Left ventricle myocardium inferior (tissue), 1 donor: ENCODE measurements at regions not wholly inside any gene's neighbourhood (a gene's known extent, or its start where the extent isn't known, plus 50 kb on each side); places are given as distances from the start of the nearest gene placed in this dataset.

Source experiments
- DNase-seq: peaks from one replicate; pipeline ENCODE4 v3.0.0-alpha.2; 2020
- H3K27ac ChIP-seq: fragments of 200-600 bp; replicated peaks from 2 replicates; pipeline ENCODE4 v1.8.0; 2021
- H3K27me3 ChIP-seq: fragments of 200-600 bp; 2 replicates; pipeline ENCODE4 v1.8.0; 2021; ENCODE audit warnings: low read depth
- H3K36me3 ChIP-seq: fragments of 200-600 bp; 2 replicates; pipeline ENCODE4 v1.8.0; 2021
- H3K4me1 ChIP-seq: fragments of 200-600 bp; 2 replicates; pipeline ENCODE4 v1.8.0; 2021
- H3K4me3 ChIP-seq: fragments of 200-600 bp; 2 replicates; pipeline ENCODE4 v1.8.0; 2021; ENCODE audit warnings: mild to moderate bottlenecking, moderate library complexity
- H3K9me3 ChIP-seq: fragments of 200-600 bp; replicated peaks from 2 replicates; pipeline ENCODE4 v1.8.0; 2021
- intact Hi-C: fragments of 100-400 bp; cut with micrococcal nuclease; formaldehyde crosslinking; loops from one replicate; pipeline ENCODE4 v1.11.0; 2022
- TF ChIP-seq, protein P1 (sequence below): fragments of 200-600 bp; IDR thresholded peaks from 2 replicates; pipeline ENCODE4 v1.8.0; 2021; ENCODE audit warnings: antibody characterized with exemption, mild to moderate bottlenecking, borderline replicate concordance
- donor health status: DM: no; HTN: yes; CAD: no; lungs with severe emphysema.

DNA sequence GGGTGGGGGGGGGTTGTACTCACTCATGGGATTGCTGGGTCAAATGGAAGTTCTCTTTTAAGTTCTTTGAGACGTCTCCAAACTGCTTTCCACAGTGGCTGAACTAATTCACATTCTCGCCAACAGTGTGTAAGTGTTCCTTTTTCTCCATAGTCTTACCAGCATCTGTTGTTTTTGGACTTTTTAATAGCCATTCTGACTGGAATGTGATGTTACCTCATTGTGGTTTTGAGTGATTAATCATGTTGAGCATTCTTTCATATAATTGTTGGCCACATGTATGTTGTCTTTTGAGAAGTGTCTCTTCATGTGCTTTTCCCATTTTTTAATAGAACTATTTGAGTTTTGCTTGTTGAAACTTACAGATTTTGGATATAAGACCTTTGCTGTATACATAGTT lies 94.9 kb upstream of the PLPPR1 start:
- no peak for DNase-seq
- no peaks in the 10 kb centered on the region for H3K4me1 ChIP-seq
- H3K27me3 ChIP-seq = no peaks in the 10 kb centered on the region
- peaks cover 23% of the 10 kb centered on the region for H3K9me3 ChIP-seq
- H3K4me3 ChIP-seq = no peak overlapping the region
- no peaks in the 10 kb centered on the region for H3K36me3 ChIP-seq
- no peak overlapping the region for H3K27ac ChIP-seq
- TF ChIP-seq, protein P1, sequence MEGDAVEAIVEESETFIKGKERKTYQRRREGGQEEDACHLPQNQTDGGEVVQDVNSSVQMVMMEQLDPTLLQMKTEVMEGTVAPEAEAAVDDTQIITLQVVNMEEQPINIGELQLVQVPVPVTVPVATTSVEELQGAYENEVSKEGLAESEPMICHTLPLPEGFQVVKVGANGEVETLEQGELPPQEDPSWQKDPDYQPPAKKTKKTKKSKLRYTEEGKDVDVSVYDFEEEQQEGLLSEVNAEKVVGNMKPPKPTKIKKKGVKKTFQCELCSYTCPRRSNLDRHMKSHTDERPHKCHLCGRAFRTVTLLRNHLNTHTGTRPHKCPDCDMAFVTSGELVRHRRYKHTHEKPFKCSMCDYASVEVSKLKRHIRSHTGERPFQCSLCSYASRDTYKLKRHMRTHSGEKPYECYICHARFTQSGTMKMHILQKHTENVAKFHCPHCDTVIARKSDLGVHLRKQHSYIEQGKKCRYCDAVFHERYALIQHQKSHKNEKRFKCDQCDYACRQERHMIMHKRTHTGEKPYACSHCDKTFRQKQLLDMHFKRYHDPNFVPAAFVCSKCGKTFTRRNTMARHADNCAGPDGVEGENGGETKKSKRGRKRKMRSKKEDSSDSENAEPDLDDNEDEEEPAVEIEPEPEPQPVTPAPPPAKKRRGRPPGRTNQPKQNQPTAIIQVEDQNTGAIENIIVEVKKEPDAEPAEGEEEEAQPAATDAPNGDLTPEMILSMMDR = no peak
- intact Hi-C loops = no loop called here

DNA sequence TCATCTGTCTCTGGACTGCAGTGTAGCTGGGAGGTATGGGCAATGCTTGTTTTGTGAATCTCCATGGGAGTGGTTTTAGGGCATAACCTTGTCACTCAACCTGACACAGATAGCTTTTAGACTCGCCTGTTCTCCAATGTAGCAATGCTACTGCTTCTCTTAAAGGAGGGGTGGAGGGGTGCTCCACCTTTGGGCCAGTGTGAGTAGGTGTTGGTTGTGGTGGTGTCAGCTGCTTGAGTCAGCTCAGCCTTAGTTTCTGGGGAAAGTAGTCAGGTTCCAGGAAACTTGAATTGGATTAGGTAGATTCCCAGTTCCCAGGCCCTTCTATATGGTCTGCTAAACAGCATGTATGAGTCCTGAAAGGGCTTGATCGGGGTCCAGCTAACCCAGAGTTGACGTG lies 91.1 kb upstream of the PLPPR1 start:
- Histone ChIP-seq H3K27ac (no peak overlapping the region), H3K27me3 (no peaks in the 10 kb centered on the region), H3K4me3 (no peak overlapping the region), H3K36me3 (no peaks in the 10 kb centered on the region), H3K9me3 (peaks cover 23% of the 10 kb centered on the region), H3K4me1 (no peaks in the 10 kb centered on the region)
- intact Hi-C loops = no loop called here
- TF ChIP-seq, protein P1 = no peak
- no peak for DNase-seq

DNA sequence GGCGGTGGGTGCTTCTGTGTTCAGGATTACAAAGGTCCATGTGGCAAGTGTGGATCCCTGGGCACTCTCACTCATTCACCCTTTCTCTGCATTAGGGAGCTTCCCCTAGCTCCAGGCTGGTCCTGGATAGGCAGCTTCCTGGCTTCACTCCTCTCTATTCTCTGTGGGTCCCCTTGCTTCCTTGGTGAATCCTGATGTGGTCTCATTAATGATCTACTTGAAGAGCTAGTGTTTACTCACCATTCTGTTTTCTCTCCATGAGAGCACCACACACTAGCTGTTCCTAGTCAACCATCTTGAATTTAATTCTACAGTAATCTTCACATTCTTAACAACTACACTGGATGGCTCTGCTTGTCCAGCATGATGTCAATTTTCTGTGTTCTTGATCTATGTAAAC lies 90.0 kb upstream of the PLPPR1 start:
- Histone ChIP-seq H3K27ac (no peak overlapping the region), H3K9me3 (peaks cover 16% of the 10 kb centered on the region), H3K4me1 (no peaks in the 10 kb centered on the region), H3K4me3 (no peak overlapping the region), H3K27me3 (no peaks in the 10 kb centered on the region), H3K36me3 (no peaks in the 10 kb centered on the region)
- DNase-seq = no peak
- TF ChIP-seq, protein P1 = no peak
- intact Hi-C loops = no loop called here

GRCh38 chr9:100939636-100940035 lies 88.9 kb upstream of the PLPPR1 start:
- TF ChIP-seq, protein P1 = no peak
- DNase-seq = no peak
- intact Hi-C loops = no loop called here
- Histone ChIP-seq H3K4me3 (no peak overlapping the region), H3K27ac (no peak overlapping the region), H3K9me3 (peaks cover 19% of the 10 kb centered on the region), H3K4me1 (no peaks in the 10 kb centered on the region), H3K36me3 (no peaks in the 10 kb centered on the region), H3K27me3 (no peaks in the 10 kb centered on the region)

DNA sequence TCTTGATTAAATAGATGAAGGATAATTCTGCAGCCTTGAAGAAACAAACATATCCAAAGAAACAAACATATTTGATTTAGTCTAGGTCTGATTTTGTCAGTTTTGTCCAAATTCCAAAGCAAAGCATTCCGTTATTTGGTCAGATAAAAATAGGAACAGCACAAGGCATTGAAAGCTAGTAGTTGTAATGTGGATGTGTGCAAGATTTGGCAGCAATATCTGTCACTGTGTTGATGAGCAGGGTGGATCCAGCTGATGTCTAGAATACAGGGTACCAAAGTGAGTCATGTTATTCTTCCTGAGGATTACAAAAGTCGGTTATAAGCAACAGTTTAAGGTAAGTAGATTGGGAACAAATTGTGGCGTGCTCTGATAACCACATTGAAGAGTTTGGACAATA lies 69.3 kb upstream of the PLPPR1 start:
- no peak for DNase-seq
- TF ChIP-seq, protein P1 = no peak
- no peak overlapping the region for H3K4me3 ChIP-seq
- no peaks in the 10 kb centered on the region for H3K36me3 ChIP-seq
- no peaks in the 10 kb centered on the region for H3K4me1 ChIP-seq
- H3K27ac ChIP-seq = no peak overlapping the region
- no peaks in the 10 kb centered on the region for H3K9me3 ChIP-seq
- no peaks in the 10 kb centered on the region for H3K27me3 ChIP-seq
- intact Hi-C loops = no loop called here
